ENCODE measurements at regions not wholly inside any gene's neighbourhood (a gene's known extent, or its start where the extent isn't known, plus 50 kb on each side); places are given as distances from the start of the nearest gene placed in this dataset.

DNA sequence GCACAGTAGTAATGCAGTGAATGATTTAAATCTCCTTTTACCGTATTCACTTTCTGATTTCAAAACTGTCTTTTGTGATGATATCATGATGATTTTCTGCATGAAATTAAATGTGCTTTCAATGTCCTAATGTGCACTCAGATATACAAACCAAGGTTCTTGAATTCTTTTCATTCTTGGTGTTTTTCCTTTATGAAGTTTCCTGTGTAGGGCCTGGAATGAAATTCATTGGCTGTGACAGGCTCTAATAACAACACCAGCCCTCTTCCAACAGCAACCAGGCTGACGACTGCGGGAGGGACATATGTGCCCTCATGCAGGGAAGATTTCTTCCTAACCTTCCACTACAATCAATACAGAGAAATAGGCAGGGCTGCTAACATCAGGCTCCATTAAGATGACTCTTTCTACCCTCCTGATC lies 1052.0 kb downstream of the DIAPH3 start:
- Histone ChIP-seq H3K9me3 (ENCODE audit: insufficient read depth, low read depth) (no peaks in the 10 kb centered on the region), H2AFZ (no peak overlapping the region), H3K4me3 (no peak overlapping the region), H3K27ac (no peak overlapping the region), H3K9me2 (ENCODE audit: insufficient read depth) (no peaks in the 10 kb centered on the region), H4K20me1 (ENCODE audit: insufficient read depth) (no peaks in the 10 kb centered on the region), H3K4me2 (no peak overlapping the region), H3K4me1 (replicated peaks; ENCODE audit: insufficient read depth) (no peaks in the 10 kb centered on the region), H3K79me2 (ENCODE audit: low read depth) (no peaks in the 10 kb centered on the region), H3K36me3 (ENCODE audit: low read depth) (no peaks in the 10 kb centered on the region), H3F3A (ENCODE audit: insufficient read depth, low read depth) (no peaks in the 10 kb centered on the region), H3K27me3 (ENCODE audit: insufficient read depth, low read depth) (no peaks in the 10 kb centered on the region)
- intact Hi-C loops (cut with micrococcal nuclease; ENCODE audit: unreplicated experiment) = no loop called here
- no TSS peak for BruUV-seq (replicated peaks)
- CTCF ChIA-PET = interaction anchor here (0.6 kb wide), 1 partner anchor 667 kb away, joined by 6 read pairs; no protein-coding TSS in a partner anchor
- TF ChIP-seq EZH2 (IDR thresholded peaks at IDR 0.05; ENCODE audit: low read depth) = no peak
- TF ChIP-seq, protein P1, sequence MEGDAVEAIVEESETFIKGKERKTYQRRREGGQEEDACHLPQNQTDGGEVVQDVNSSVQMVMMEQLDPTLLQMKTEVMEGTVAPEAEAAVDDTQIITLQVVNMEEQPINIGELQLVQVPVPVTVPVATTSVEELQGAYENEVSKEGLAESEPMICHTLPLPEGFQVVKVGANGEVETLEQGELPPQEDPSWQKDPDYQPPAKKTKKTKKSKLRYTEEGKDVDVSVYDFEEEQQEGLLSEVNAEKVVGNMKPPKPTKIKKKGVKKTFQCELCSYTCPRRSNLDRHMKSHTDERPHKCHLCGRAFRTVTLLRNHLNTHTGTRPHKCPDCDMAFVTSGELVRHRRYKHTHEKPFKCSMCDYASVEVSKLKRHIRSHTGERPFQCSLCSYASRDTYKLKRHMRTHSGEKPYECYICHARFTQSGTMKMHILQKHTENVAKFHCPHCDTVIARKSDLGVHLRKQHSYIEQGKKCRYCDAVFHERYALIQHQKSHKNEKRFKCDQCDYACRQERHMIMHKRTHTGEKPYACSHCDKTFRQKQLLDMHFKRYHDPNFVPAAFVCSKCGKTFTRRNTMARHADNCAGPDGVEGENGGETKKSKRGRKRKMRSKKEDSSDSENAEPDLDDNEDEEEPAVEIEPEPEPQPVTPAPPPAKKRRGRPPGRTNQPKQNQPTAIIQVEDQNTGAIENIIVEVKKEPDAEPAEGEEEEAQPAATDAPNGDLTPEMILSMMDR (conservative IDR thresholded peaks at IDR 0.05) = no peak
- DNase-seq = no peak
- POLR2A ChIA-PET (ENCODE audit: unreplicated experiment) = no interaction called here

DNA sequence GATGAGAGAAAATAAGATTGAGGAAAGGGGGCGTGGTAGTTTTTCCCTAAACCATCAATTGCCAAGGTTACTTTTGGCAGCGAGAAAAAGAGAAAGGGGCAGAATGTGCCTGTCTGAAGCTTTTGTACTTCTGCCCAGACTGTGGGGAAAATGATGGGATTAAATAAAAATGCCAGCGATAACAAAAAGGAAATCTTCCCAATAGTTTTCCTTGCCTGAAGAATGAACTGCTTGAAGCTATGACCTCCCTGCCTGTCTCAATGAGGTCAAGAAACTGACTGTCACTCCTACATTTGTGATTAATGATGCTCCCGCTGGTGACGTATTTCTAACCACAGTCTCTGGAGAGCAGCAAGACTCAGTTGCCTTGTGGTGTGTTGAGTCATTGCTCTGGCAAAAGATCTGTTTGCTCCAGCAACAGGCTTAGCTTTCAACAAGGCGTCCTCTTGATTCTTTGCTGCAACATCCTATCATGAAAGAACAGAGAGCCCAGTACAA lies 1051.5 kb downstream of the DIAPH3 start:
- no peak for DNase-seq
- CTCF ChIA-PET = interaction anchor here (0.6 kb wide), 1 partner anchor 668 kb away, joined by 6 read pairs; no protein-coding TSS in a partner anchor

DNA sequence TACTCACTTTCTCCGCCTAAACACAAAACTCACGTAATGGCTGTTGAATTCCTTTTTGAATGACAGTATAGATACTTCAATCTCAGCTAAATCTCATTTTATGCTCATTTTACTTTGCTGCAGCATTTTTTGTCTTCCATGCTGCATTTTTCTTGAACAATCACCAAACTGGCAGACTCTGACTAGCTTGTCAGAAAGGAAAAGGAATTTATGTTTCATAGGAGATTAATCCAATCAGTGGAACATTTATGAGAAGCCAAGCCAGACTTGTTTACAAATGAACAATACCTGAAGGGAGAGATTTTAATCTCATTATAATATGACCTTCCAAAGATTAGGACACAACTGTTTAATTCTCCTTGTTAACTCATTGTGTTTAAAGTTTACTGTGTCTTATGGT lies 1044.3 kb downstream of the DIAPH3 start:
- H3K27ac ChIP-seq = no peak overlapping the region
- H3F3A ChIP-seq (ENCODE audit: insufficient read depth, low read depth) = no peaks in the 10 kb centered on the region
- no peak for DNase-seq
- no peak overlapping the region for H3K4me2 ChIP-seq
- H4K20me1 ChIP-seq (ENCODE audit: insufficient read depth) = no peaks in the 10 kb centered on the region
- no peak overlapping the region for H2AFZ ChIP-seq
- H3K4me3 ChIP-seq = no peak overlapping the region
- no peaks in the 10 kb centered on the region for H3K9me3 ChIP-seq (ENCODE audit: insufficient read depth, low read depth)
- TF ChIP-seq, protein P1 (conservative IDR thresholded peaks at IDR 0.05) = no peak
- TF ChIP-seq EZH2 (IDR thresholded peaks at IDR 0.05; ENCODE audit: low read depth) = no peak
- no peaks in the 10 kb centered on the region for H3K9me2 ChIP-seq (ENCODE audit: insufficient read depth)
- no peaks in the 10 kb centered on the region for H3K4me1 ChIP-seq (replicated peaks; ENCODE audit: insufficient read depth)
- CTCF ChIA-PET = no interaction called here
- H3K27me3 ChIP-seq (ENCODE audit: insufficient read depth, low read depth) = no peaks in the 10 kb centered on the region
- POLR2A ChIA-PET (ENCODE audit: unreplicated experiment) = no interaction called here
- no peaks in the 10 kb centered on the region for H3K36me3 ChIP-seq (ENCODE audit: low read depth)
- no TSS peak for BruUV-seq (replicated peaks)
- intact Hi-C loops (cut with micrococcal nuclease; ENCODE audit: unreplicated experiment) = no loop called here
- H3K79me2 ChIP-seq (ENCODE audit: low read depth) = no peaks in the 10 kb centered on the region

More for the DNA sequence above, 1051.5 kb downstream of the DIAPH3 start:
- H3K79me2 ChIP-seq (ENCODE audit: low read depth) = no peaks in the 10 kb centered on the region
- H2AFZ ChIP-seq = no peak overlapping the region
- no peak overlapping the region for H3K4me2 ChIP-seq
- TF ChIP-seq, protein P1 (conservative IDR thresholded peaks at IDR 0.05) = no peak
- TF ChIP-seq EZH2 (IDR thresholded peaks at IDR 0.05; ENCODE audit: low read depth) = no peak
- H4K20me1 ChIP-seq (ENCODE audit: insufficient read depth) = no peaks in the 10 kb centered on the region
- POLR2A ChIA-PET (ENCODE audit: unreplicated experiment) = no interaction called here
- H3K4me3 ChIP-seq = no peak overlapping the region
- intact Hi-C loops (cut with micrococcal nuclease; ENCODE audit: unreplicated experiment) = no loop called here
- BruUV-seq (replicated peaks) = no TSS peak
- no peaks in the 10 kb centered on the region for H3K9me3 ChIP-seq (ENCODE audit: insufficient read depth, low read depth)
- H3F3A ChIP-seq (ENCODE audit: insufficient read depth, low read depth) = no peaks in the 10 kb centered on the region
- H3K4me1 ChIP-seq (replicated peaks; ENCODE audit: insufficient read depth) = no peaks in the 10 kb centered on the region
- H3K36me3 ChIP-seq (ENCODE audit: low read depth) = no peaks in the 10 kb centered on the region
- H3K27me3 ChIP-seq (ENCODE audit: insufficient read depth, low read depth) = no peaks in the 10 kb centered on the region
- no peaks in the 10 kb centered on the region for H3K9me2 ChIP-seq (ENCODE audit: insufficient read depth)
- no peak overlapping the region for H3K27ac ChIP-seq
